Stimulated activated CD4-positive, alpha-beta T cell treated with anti-CD3 and anti-CD28 coated beads, TNF-alpha, amount 100 ng/mL, for 1 hour (primary cell): ENCODE measurements at regions not wholly inside any gene's neighbourhood (a gene's known extent, or its start where the extent isn't known, plus 50 kb on each side); places are given as distances from the start of the nearest gene placed in this dataset.

Experiments used
- DNase-seq, 3 donors: peaks; one replicate each; pipeline ENCODE4 v3.0.0-alpha.2; 2020; ENCODE audit warnings: low read depth in 3 of 3, low spot score in 1 of 3

- no peak for DNase-seq
These were observed 101.8 kb upstream of the AGAP1 start for GRCh38 chr2:235391921-235392615.

DNA sequence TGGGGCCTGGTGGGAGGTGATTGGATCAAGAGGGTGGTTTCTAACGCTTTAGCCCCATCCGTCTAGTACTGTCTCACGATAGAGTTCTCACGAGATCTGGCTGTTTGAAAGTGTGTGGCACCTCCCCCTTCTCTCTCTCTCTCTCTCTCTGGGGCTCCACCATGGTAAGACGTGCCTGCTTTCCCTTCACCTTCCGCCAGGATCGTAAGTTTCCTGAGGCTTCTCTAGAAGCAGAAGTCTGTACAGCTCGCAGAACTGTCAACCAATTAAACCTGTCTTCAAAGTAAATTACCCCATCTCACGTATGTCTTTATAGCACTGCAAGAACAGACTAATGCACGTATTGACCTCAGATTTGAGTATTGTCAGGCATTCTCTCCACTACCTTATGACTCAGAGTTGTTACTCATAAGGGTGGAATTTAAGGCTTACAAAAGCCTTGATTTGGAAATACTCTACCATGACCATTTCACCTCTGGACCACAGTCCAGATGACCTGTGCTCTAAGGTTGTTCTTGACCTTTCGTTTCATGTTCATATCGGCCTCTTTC, 99.5 kb upstream of the AGAP1 start:
- DNase-seq, result no peak

DNA sequence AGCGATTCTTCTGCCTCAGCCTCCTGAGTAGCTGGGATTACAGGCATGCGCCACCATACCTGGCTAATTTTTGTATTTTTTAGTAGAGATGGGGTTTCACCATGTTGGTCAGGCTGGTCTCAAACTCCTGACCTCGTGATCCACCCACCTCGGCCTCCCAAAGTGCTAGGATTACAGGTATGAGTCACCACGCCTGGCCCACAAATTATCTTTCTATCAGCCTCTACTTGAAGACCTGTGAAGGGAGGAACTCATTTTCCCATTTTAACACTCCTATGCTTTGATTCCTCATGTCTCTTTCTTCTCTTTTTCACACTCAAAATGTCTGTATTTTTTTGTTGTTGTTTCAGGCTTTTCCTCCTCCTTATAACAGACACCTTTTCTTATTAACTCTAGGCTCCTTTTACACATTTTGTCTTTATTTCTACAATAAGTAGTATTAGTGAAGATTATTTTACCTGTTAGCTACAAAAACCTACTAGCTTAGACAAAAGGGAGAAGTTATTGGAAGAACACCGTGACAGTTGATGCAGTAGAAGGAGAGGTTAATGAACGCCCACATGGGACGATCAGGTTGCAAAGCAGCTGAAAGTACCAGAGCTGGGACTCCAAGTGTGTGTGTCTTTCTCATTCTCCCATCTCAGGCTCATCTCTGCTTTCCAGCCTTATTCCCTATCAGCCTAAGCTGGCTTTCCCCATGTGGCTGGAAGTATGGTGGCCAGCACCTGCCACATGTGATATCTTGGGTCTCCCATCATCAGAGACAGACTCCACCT, 97.6 kb upstream of the AGAP1 start:
- no peak for DNase-seq

DNA sequence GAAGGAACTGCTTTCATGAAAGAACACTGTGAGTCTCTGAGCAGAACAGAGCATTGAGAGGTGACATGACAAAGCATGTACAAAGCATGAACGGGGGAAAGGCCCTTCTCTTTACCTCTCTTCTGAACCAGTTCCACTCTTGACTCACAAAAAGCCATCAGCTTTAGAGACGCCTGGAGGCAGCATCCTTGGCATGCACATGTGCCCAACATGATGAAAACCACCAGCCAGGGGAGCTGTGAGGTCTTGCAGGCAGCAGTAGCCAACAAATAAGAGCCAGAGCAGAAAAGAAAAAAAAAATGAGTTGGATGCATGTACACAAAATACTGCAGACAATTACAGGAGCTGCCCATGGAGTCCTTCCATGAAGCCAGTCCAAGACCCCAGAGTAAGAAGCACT, 95.5 kb upstream of the AGAP1 start:
- DNase-seq, result no peak

DNA sequence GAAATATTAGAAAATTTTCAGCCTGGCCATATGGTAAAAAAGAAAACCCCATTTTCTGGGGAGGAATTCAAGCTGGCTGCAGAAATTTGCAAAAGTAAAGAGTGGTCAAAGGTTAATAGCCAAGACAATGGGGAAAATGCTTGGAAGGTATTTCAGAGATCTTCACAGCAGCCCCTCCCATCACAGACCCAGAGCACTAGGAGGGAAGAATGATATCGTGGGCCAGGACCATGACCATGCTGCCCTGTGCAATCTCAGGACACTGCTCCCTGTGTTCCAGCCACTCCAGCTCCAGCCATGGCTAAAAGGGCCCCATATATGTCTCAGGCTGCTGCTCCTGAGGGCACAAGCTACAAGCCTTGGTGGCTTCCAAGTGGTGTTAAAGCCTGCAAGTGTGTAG, 93.9 kb upstream of the AGAP1 start:
- no peak for DNase-seq

DNA sequence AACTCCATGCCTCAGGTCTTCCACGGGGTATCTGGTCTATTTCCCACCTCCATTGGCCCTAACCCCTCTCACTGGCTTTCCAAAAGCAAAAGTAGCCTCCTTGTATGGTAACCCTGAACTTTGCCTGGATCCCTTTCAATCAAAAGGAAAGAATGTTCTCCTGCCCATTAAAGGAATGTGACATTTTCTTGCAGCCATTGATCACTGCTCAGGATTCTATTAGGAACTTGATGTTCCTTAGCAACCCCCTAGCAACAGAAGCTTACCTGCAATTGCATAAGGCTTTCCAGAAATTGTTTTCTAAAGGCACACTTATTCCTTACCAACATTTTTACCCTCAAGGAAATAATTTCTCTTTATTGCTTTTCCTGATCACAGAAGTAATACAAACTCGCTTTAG, 91.4 kb upstream of the AGAP1 start:
- DNase-seq, result no peak

DNA sequence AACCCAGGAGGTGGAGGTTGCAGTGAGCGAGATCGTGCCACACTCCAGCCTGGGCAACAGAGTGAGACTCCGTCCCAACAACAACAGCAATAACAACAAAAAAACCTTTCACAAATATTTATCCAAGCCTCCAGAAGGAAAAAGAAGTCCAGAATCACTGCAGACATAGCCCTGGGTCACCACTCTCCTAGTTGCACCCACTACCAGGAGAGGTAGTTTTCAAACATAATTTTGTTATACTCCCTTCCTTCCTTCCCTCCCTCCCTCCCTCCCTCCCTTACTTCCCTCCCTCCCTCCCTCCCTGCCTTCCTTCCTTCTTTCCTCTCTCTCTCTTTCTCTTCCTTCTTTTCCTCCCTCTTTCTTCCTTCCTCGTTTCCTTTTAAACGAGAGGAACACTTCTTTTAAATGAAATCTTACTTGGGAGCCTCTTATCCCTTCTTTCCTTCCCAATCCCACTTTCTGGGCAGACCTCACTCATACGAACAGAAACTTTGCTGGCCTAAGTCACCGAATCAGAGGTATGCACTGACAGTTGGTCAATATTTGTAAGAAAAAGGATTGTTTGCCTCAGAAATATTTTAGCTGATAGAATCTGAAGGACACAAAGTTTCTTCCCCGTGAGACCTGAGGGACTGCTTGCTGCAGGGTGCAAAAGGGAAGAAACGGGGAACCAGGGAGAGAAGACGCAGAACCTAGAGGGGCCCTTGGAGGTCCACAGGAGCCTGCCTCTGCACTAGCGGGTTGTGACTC, 88.1 kb upstream of the AGAP1 start:
- no peak for DNase-seq

DNA sequence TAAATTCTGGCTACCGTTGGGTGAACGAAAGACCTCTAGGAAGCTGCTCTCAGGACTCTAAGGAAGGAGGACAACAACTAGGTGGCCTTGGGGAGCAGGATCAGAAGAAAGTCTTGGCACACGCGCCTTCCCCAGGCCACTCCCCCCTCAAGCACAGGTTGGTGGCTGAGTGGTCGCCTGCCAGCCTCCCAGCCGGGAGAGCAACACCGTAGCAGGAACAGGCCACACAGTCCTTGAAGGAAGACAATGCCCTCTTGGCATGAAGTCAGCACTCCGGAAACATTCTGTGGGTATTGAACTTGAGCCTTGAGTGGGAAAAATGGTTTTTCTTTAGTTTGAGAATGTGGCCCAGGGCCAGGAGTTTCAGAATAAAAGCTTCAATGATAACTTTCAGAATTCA, 87.4 kb upstream of the AGAP1 start:
- DNase-seq, result no peak

GRCh38 chr2:235411905-235412485, 81.8 kb upstream of the AGAP1 start:
- no peak for DNase-seq

DNA sequence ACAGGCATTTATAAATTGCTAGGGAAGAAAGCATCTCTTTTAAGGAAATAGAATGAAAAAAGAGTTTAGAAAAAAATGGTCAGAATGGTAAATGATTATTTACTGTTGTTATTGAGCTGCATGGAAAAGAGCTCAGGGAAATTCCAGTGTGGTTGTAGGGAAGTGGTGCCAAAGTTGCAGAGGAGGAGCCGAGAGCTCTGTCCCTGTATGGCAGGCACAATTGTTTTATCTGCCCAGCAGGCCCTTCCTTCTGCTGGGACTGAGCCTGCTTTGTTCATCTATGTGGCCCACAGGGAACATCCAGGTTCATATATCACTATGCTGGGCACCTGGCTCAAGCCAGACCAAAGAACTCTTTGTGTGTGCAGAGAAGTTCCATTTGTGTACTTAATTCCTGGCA, 80.8 kb upstream of the AGAP1 start:
- no peak for DNase-seq

GRCh38 chr2:235414422-235414821, 79.4 kb upstream of the AGAP1 start:
- DNase-seq, result no peak

DNA sequence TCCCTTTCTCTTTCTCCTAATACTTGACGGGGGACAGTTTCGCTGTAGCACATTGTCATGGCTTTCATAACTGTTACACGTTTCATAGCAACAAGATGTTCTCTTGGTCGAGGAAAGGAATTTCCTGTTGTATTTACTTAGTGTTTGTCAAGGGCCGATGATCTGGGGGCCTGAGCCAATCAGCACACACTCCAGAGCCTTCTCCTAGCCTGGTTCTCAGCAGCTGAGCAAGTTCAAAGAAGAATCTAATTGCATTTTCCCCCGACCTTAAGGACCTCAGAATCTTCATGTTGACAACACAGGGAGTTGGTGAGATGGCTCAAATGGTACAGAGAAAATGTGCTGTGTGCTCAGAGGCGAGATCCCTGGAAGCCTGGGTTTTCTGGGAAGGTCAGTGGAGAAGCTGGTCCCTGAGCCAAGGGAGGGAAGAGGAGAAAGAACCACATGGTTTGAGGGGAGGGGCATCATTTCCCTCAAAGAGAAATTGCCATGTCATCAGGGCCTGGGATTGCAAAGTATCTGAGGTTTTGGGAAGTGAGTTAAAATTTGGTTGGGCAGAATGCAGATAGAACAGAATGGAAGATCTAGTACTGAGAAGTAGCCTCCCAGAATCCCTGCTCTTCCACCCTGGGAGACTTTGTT, 76.9 kb upstream of the AGAP1 start:
- DNase-seq, result no peak

DNA sequence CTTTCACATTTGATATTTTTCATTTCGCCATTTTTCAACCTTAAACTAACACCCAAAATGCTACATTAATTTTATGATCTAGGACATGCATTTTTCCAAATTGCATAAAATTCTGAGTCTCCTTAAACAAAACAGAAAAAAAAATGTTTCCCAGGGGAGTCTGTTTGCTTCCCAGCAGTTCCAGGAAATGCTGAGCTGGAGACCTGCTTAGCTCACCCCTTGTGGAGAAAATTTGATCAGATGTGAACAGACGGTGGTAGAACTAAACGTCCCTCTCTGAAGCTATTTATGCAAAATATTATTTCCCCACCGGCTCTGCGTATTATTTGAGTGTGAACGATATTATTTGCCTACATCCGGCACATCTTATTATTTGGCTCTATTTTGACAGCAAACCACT, 74.9 kb upstream of the AGAP1 start:
- DNase-seq, result no peak

- DNase-seq, result no peak
These were observed 73.8 kb upstream of the AGAP1 start for GRCh38 chr2:235419996-235420395.

DNA sequence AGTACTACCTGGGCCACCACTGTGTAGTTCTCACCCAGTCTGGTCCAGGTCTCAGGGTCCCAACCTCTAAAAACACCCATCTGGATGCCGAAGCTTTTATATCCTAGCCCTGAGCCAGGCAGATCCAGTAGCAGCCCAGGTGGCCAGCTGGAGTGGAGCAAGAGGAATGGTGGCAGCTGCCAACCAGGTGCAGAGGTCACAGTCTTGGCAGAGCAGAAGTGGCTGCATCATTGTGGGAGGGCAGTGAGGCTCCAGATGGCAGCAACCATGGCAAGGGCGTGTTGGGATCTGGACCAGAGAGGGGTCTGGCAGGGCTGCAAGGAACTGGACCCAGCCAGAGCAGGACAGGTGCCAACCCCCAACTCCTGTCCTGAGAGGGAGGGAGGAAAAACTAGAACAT, 72.2 kb upstream of the AGAP1 start:
- DNase-seq, result no peak

- DNase-seq, result no peak
These were observed 63.3 kb upstream of the AGAP1 start for GRCh38 chr2:235430366-235431083.

DNA sequence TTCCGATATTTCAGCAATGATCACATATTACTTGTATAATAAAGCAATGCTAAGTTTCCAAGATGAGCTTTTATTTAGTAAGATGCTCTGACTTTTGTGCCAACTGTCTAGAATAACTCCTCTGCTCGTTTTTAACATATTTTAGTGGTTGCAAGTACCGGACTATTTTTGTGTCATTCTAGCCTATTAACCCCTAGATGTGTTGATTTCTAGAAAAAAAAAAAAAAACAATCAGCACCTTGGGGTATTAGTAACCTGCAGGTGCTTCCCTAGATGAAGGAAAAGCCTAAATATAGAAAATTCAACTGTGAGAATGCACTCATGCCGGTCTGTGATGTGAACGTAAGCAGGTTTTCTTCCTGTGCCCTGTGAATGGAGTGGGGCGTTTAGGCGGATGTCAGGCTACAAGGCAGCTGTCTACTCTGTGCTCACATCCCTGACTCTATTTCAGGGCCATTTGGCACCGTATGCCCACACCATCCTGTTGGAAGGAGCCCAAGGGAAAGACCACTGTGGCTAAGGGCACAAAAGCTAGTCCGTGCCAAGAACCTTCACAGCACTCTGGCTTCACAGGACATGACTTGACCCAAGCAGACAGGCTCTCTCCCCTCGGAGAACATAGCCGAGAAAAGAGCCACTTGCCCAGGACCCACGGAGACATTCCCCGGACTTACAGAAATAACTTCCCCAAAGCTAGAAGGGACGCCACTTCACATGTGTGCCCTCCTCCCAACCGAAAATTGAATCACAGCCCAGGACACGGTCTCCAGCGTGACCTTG, 60.9 kb upstream of the AGAP1 start:
- no peak for DNase-seq

GRCh38 chr2:235433860-235434259, 60.0 kb upstream of the AGAP1 start:
- no peak for DNase-seq

DNA sequence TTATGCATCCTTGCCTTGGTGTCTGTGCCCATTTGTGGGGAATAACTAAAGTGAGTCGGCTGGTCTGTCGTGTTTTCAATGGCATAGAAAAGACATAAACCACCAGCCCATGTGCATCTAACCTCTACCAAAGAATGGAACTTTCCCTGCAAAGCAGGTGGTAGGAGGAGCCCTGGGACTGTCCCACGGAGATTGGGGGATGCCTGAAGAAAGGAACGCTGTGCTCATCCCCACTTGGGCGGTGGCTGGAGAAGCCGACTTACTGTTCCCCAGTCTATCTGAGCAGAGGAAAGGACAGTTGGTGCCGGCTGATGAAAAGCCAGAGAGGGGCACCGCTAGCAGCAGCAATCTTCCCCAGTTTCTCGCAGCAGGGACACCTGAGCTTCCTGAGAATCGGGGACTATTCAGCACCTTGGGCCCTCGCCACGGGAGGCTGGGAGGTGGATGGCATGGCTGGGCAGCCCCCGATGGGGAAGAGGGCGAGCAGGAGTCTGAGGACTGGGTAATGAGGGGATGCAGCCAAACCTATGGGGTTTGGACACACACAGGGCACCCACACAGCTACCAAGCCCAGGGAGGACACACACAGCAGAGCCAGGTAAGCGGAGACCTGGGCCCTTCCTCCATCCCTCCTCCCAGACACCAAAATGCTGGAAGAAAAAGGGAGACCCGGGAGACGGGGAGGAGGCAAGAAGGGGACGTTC, 53.7 kb upstream of the AGAP1 start:
- DNase-seq, result no peak
